Neural cell (in vitro differentiated cells): ENCODE measurements at regions not wholly inside any gene's neighbourhood (a gene's known extent, or its start where the extent isn't known, plus 50 kb on each side); places are given as distances from the start of the nearest gene placed in this dataset.

ENCODE experiments used
- CTCF ChIP-seq: fragments of 450-650 bp; IDR thresholded peaks from 2 replicates; pipeline ENCODE4 v1.5.1; 2014; ENCODE audit warnings: antibody characterized with exemption, mild to moderate bottlenecking, moderate library complexity; ENCODE audit not compliant: poor library complexity, severe bottlenecking
- EP300 ChIP-seq: fragments of 450-650 bp; conservative IDR thresholded peaks from 2 replicates; pipeline ENCODE4 v1.6.1; 2014; ENCODE audit warnings: antibody characterized with exemption, mild to moderate bottlenecking, moderate library complexity; ENCODE audit not compliant: poor library complexity, severe bottlenecking
- EZH2 ChIP-seq: fragments of 200-600, 300-800 bp; shearing (Covaris generic), sonication (generic); IDR thresholded peaks from 2 replicates; pipeline ENCODE4 v1.6.1; 2014; ENCODE audit warnings: antibody characterized with exemption, low read length, borderline replicate concordance, mild to moderate bottlenecking; ENCODE audit not compliant: insufficient read depth, poor library complexity, severe bottlenecking
- MXI1 ChIP-seq: fragments of 450-650 bp; conservative IDR thresholded peaks from 2 replicates; pipeline ENCODE4 v1.6.1; 2014; ENCODE audit warnings: antibody characterized with exemption, mild to moderate bottlenecking; ENCODE audit not compliant: poor library complexity, severe bottlenecking
- POLR2AphosphoS5 ChIP-seq: IDR thresholded peaks from 2 replicates; pipeline ENCODE4 v1.6.1; 2012
- RAD21 ChIP-seq: fragments of 450-650 bp; conservative IDR thresholded peaks from 2 replicates; pipeline ENCODE4 v1.6.1; 2014; ENCODE audit warnings: antibody characterized with exemption, mild to moderate bottlenecking, moderate library complexity
- REST ChIP-seq: IDR thresholded peaks from 2 replicates; pipeline ENCODE4 v1.6.1; 2012; ENCODE audit warnings: borderline replicate concordance
- SMC3 ChIP-seq: fragments of 450-650 bp; conservative IDR thresholded peaks from 2 replicates; pipeline ENCODE4 v1.6.1; 2014; ENCODE audit warnings: antibody characterized with exemption, mild to moderate bottlenecking, moderate library complexity; ENCODE audit not compliant: poor library complexity
- TAF1 ChIP-seq: IDR thresholded peaks from 2 replicates; pipeline ENCODE4 v1.6.1; 2012; ENCODE audit warnings: low read depth

GRCh38 chr3:76669322-76669721, 370.6 kb upstream of the ROBO2 start:
- TF ChIP-seq POLR2AphosphoS5: no peak
- TF ChIP-seq REST: no peak
- no peak for TF ChIP-seq CTCF
- TF ChIP-seq EZH2: no peak
- no peak for TF ChIP-seq MXI1
- TF ChIP-seq SMC3: no peak
- TF ChIP-seq TAF1: no peak
- no peak for TF ChIP-seq EP300
- no peak for TF ChIP-seq RAD21
